ENCODE measurements at regions not wholly inside any gene's neighbourhood (a gene's known extent, or its start where the extent isn't known, plus 50 kb on each side); places are given as distances from the start of the nearest gene placed in this dataset.

DNA sequence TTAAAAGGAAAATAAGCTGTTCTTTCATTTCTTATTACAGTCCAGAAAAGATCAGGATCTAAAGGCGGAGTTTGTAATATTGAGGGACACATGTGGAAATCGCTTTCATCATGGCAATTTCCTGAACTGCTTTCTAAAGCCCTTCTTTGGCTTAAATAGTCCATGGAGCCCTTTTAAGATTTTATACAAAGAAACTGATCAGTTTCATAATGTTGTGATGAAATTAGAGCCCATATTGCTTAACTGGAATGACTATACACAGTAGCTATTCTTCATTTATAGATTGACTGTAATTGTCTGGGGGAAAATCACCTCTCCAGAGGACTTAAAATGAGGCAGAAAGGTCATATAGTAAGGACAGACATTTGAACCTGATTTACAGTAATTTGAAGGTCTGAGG is 322.2 kb downstream of the ETAA1 start:
- Histone ChIP-seq H3K9me3 (ENCODE audit: low read length) (peaks cover 15% of the 10 kb centered on the region; the same call in 1 of the 2 replicates), H2AFZ (ENCODE audit: low read length) (no peak overlapping the region), H3K27ac (ENCODE audit: extremely low read length, insufficient read depth, low read length) (no peak overlapping the region), H3K4me3 (replicated peaks in 1 of 3; ENCODE audit: insufficient read depth in 1 of 3, low read depth in 2 of 3, low read length in 3 of 3) (no peak overlapping the region), H4K20me1 (ENCODE audit: insufficient read depth, low read length) (no peaks in the 10 kb centered on the region), H3K79me2 (ENCODE audit: insufficient read depth, low read length) (no peaks in the 10 kb centered on the region), H3K9ac (ENCODE audit: insufficient read depth, low read depth, low read length) (no peak overlapping the region), H3K27me3 (ENCODE audit: control insufficient read depth in 1 of 2, insufficient read depth in 2 of 2, low read length in 2 of 2) (no peaks in the 10 kb centered on the region), H3K36me3 (replicated peaks in 1 of 2; ENCODE audit: control insufficient read depth in 1 of 2, insufficient read depth in 2 of 2, low read length in 2 of 2) (no peaks in the 10 kb centered on the region), H3K4me2 (ENCODE audit: low read depth, low read length) (no peak overlapping the region), H3K4me1 (ENCODE audit: insufficient read depth, low read length) (no peaks in the 10 kb centered on the region)
- WGBS (ENCODE audit: low lambda C conversion rate), result 17% methylated on average over 2 of the region's 2 CpGs
- in situ Hi-C loops (cut with HindIII; ENCODE audit: extremely low pct_ligation_motif_present, low pct_unique_long_range_greater_than_20kb) (no loop called here), intact Hi-C loops (cut with micrococcal nuclease; ENCODE audit: unreplicated experiment) (no loop called here)
- no TSS peak for BruUV-seq (replicated peaks)
- FAIRE-seq (no peak), ATAC-seq (no peak), DNase-seq (ENCODE audit: low spot score) (no peak)
- CTCF ChIA-PET (ENCODE audit: low intra/inter-chr PET ratio, low total read pairs), result no interaction called here
- POLR2A ChIA-PET, result no interaction called here
- TF ChIP-seq, protein P1, sequence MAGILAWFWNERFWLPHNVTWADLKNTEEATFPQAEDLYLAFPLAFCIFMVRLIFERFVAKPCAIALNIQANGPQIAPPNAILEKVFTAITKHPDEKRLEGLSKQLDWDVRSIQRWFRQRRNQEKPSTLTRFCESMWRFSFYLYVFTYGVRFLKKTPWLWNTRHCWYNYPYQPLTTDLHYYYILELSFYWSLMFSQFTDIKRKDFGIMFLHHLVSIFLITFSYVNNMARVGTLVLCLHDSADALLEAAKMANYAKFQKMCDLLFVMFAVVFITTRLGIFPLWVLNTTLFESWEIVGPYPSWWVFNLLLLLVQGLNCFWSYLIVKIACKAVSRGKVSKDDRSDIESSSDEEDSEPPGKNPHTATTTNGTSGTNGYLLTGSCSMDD (CRISPR knock-in tag; IDR thresholded peaks at IDR 0.05), result no peak
- TF ChIP-seq, protein P2, sequence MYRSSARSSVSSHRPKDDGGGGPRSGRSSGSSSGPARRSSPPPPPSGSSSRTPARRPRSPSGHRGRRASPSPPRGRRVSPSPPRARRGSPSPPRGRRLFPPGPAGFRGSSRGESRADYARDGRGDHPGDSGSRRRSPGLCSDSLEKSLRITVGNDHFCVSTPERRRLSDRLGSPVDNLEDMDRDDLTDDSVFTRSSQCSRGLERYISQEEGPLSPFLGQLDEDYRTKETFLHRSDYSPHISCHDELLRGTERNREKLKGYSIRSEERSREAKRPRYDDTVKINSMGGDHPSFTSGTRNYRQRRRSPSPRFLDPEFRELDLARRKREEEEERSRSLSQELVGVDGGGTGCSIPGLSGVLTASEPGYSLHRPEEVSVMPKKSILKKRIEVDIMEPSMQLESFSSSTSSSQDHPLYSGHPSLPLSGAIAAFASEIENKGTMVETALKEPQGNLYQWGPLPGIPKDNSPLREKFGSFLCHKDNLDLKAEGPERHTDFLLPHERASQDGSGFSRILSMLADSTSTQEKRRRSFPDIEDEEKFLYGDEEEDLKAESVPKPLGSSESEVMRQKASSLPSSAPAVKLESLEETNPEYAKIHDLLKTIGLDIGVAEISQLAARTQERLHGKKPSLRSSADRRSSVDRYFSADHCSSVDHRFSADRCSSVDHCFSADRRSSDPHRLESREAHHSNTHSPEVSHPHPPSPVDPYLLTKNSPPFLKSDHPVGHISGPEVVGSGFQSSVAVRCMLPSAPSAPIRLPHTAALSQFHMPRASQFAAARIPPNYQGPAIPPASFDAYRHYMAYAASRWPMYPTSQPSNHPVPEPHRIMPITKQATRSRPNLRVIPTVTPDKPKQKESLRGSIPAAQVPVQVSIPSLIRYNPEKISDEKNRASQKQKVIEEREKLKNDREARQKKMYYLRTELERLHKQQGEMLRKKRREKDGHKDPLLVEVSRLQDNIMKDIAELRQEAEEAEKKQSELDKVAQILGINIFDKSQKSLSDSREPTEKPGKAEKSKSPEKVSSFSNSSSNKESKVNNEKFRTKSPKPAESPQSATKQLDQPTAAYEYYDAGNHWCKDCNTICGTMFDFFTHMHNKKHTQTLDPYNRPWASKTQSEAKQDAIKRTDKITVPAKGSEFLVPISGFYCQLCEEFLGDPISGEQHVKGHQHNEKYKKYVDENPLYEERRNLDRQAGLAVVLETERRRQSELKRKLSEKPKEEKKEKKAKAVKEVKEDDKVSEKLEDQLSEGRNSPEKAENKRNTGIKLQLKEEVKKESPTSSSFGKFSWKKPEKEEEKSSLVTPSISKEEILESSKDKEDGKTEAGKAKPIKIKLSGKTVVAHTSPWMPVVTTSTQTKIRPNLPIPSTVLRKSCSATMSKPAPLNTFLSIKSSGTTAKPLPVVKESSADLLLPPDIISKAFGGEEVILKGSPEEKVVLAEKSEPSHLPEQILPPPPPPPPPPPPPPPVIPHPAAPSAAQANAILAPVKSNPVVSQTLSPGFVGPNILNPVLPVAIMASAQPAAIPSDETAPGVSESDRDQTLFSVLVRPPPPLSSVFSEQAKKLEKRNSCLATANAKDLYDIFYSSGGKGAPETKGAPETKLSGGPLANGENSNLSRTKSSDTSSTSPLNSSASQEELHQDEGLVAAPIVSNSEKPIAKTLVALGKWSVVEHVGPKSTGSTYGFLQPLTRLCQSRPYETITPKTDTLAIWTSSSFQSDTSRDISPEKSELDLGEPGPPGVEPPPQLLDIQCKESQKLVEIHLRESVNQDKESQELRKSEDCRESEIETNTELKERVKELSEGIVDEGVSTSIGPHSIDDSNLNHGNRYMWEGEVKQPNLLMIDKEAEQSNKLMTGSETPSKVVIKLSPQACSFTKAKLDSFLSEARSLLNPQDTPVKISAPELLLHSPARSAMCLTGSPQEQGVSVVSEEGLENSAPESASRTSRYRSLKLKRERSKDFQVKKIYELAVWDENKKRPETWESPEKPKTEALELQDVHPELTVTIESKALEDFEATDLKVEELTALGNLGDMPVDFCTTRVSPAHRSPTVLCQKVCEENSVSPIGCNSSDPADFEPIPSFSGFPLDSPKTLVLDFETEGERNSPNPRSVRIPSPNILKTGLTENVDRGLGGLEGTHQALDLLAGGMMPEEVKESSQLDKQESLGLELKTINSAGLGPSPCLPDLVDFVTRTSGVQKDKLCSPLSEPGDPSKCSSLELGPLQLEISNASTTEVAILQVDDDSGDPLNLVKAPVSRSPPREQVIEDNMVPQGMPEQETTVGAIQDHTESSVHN (CRISPR knock-in tag; IDR thresholded peaks at IDR 0.05), result no peak
- TF ChIP-seq, protein P3, sequence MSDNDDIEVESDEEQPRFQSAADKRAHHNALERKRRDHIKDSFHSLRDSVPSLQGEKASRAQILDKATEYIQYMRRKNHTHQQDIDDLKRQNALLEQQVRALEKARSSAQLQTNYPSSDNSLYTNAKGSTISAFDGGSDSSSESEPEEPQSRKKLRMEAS (IDR thresholded peaks at IDR 0.05), result no peak
- TF ChIP-seq RXRA (CRISPR knock-in tag; IDR thresholded peaks at IDR 0.05) (no peak), PHF5A (CRISPR knock-in tag; IDR thresholded peaks at IDR 0.05; ENCODE audit: low read depth, unreplicated experiment) (no peak), ZNF556 (CRISPR knock-in tag; IDR thresholded peaks at IDR 0.05; ENCODE audit: borderline replicate concordance) (no peak), NR2F6 (IDR thresholded peaks at IDR 0.05) (no peak), NR2F6 (CRISPR knock-in tag; IDR thresholded peaks at IDR 0.05) (no peak), CAMTA2 (CRISPR knock-in tag; IDR thresholded peaks at IDR 0.05; ENCODE audit: borderline replicate concordance) (no peak)
- TF ChIP-seq, protein P4, sequence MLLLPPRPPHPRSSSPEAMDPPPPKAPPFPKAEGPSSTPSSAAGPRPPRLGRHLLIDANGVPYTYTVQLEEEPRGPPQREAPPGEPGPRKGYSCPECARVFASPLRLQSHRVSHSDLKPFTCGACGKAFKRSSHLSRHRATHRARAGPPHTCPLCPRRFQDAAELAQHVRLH (CRISPR knock-in tag; IDR thresholded peaks at IDR 0.05; ENCODE audit: borderline replicate concordance, low read depth), result no peak
- TF ChIP-seq, protein P5, sequence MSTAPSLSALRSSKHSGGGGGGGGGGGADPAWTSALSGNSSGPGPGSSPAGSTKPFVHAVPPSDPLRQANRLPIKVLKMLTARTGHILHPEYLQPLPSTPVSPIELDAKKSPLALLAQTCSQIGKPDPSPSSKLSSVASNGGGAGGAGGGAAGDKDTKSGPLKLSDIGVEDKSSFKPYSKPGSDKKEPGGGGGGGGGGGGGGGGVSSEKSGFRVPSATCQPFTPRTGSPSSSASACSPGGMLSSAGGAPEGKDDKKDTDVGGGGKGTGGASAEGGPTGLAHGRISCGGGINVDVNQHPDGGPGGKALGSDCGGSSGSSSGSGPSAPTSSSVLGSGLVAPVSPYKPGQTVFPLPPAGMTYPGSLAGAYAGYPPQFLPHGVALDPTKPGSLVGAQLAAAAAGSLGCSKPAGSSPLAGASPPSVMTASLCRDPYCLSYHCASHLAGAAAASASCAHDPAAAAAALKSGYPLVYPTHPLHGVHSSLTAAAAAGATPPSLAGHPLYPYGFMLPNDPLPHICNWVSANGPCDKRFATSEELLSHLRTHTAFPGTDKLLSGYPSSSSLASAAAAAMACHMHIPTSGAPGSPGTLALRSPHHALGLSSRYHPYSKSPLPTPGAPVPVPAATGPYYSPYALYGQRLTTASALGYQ (CRISPR knock-in tag; IDR thresholded peaks at IDR 0.05), result no peak
- TF ChIP-seq, protein P6, sequence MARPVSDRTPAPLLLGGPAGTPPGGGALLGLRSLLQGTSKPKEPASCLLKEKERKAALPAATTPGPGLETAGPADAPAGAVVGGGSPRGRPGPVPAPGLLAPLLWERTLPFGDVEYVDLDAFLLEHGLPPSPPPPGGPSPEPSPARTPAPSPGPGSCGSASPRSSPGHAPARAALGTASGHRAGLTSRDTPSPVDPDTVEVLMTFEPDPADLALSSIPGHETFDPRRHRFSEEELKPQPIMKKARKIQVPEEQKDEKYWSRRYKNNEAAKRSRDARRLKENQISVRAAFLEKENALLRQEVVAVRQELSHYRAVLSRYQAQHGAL (CRISPR knock-in tag; IDR thresholded peaks at IDR 0.05; ENCODE audit: not compliant biosample characterization), result no peak
